ENCODE measurements at regions not wholly inside any gene's neighbourhood (a gene's known extent, or its start where the extent isn't known, plus 50 kb on each side); places are given as distances from the start of the nearest gene placed in this dataset.

- Histone ChIP-seq H3K4me3 (ENCODE audit: low read length in 3 of 3) (no peak overlapping the region), H3K27me3 (ENCODE audit: control insufficient read depth in 3 of 3, insufficient read depth in 3 of 3, low read length in 3 of 3) (peaks cover 0 to 14% (median 3%) of the 10 kb centered on the region in 3 donors), H3K36me3 (ENCODE audit: control insufficient read depth in 3 of 3, insufficient read depth in 3 of 3, low read length in 3 of 3) (no peaks in the 10 kb centered on the region), H3K27ac (ENCODE audit: low read depth, low read length) (no peak overlapping the region), H3K9me3 (ENCODE audit: control insufficient read depth in 3 of 3, low read length in 3 of 3) (peaks cover 4 to 12% (median 6%) of the 10 kb centered on the region in 3 donors), H3K4me1 (ENCODE audit: control insufficient read depth in 3 of 3, insufficient read depth in 3 of 3, low read length in 3 of 3) (no peaks in the 10 kb centered on the region), H3K9ac (ENCODE audit: low read depth in 1 of 3, low read length in 3 of 3) (no peak overlapping the region)
Observed at GRCh38 chr11:116654526-116654925, 118.3 kb downstream of the BUD13 start.

DNA sequence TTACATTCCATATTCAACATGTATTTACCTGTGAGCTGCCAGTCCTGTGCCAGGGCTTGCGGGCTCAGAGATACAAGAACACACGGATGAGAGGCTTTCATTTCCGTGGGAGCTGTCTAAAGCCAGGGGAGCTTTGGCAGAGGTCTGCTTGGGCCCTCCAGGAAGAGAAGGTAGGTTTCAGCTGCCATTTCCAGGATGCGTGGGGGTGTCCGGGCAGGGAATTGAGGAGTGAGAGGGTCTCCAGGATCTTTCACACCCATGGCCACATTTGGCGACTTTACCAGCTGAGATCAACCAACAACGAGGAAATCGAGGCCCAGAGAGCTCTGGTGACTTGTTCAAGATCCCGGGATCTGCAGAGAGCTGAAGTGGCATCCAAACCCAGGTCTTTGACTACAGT is 119.6 kb downstream of the BUD13 start:
- peaks cover 2 to 11% (median 3%) of the 10 kb centered on the region in 3 donors for H3K27me3 ChIP-seq (ENCODE audit: control insufficient read depth in 3 of 3, insufficient read depth in 3 of 3, low read length in 3 of 3)
- H3K27ac ChIP-seq (ENCODE audit: low read depth, low read length) = no peak overlapping the region
- no peak overlapping the region for H3K4me3 ChIP-seq (ENCODE audit: low read length in 3 of 3)
- H3K4me1 ChIP-seq (ENCODE audit: control insufficient read depth in 3 of 3, insufficient read depth in 3 of 3, low read length in 3 of 3) = no peaks in the 10 kb centered on the region
- H3K9me3 ChIP-seq (ENCODE audit: control insufficient read depth in 3 of 3, low read length in 3 of 3) = peaks cover 4 to 11% (median 6%) of the 10 kb centered on the region in 3 donors
- H3K36me3 ChIP-seq (ENCODE audit: control insufficient read depth in 3 of 3, insufficient read depth in 3 of 3, low read length in 3 of 3) = no peaks in the 10 kb centered on the region
- no peak overlapping the region for H3K9ac ChIP-seq (ENCODE audit: low read depth in 1 of 3, low read length in 3 of 3)

DNA sequence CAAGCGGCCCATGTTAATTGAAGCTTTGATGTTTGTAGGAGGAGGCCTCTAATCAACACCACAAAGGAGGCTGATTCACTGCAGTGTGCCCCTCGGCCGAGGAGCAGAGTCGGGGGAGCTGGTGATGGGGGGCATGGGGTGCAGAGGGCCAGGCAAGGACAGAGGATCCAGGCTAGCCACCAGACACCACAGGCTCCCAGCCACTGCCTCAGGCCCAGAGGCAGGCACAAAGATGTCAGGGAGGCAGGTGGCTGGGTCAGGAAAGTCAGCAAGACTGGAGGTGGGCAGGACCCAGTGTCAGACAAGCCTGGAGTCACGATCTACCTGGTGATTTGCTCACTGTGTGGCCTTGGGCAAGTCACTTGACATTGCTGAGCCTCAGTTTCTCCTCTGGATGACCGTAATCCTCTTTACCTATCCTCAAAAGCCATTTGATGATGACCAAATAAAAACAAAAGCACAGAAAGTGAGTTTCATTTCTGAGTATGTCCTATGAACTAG is 121.0 kb downstream of the BUD13 start:
- no peaks in the 10 kb centered on the region for H3K4me1 ChIP-seq (ENCODE audit: control insufficient read depth in 3 of 3, insufficient read depth in 3 of 3, low read length in 3 of 3)
- no peaks in the 10 kb centered on the region for H3K36me3 ChIP-seq (ENCODE audit: control insufficient read depth in 3 of 3, insufficient read depth in 3 of 3, low read length in 3 of 3)
- H3K27ac ChIP-seq (ENCODE audit: low read depth, low read length) = no peak overlapping the region
- H3K9me3 ChIP-seq (ENCODE audit: control insufficient read depth in 3 of 3, low read length in 3 of 3) = peaks cover 4 to 11% (median 6%) of the 10 kb centered on the region in 3 donors
- peaks cover 2 to 12% (median 3%) of the 10 kb centered on the region in 3 donors for H3K27me3 ChIP-seq (ENCODE audit: control insufficient read depth in 3 of 3, insufficient read depth in 3 of 3, low read length in 3 of 3)
- no peak overlapping the region for H3K9ac ChIP-seq (ENCODE audit: low read depth in 1 of 3, low read length in 3 of 3)
- no peak overlapping the region for H3K4me3 ChIP-seq (ENCODE audit: low read length in 3 of 3)

DNA sequence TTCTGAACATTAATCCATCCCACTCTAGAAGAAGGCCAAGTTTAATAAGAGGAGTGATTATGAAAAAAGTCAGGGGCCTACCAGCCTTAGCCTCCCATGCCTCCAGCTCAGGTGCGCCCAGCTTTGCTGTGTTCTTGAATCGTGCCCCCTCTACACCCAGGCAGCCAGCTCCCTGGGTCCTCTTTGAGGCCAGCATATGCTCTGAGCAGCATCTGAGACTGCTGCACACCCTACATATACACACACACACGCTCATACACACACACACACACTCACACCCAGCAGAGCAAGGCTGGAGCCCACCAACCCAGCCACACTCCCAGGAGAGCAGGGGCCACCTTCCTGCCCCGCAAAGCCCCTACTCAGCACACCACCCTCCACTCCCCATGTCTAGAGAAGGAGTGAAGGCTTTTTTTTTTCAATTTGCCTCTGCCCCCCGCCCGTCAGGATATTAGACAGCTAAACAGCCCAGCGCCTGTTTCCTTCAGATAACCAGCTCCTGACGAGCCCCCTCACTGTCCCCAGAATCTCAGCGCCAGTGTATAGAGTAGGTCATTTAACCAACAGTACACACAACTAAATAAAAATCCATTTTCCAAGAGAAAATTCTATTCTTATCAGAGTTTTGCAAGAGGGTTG is 121.6 kb downstream of the BUD13 start:
- Histone ChIP-seq H3K36me3 (ENCODE audit: control insufficient read depth in 3 of 3, insufficient read depth in 3 of 3, low read length in 3 of 3) (no peaks in the 10 kb centered on the region), H3K9ac (ENCODE audit: low read depth in 1 of 3, low read length in 3 of 3) (no peak overlapping the region), H3K27ac (ENCODE audit: low read depth, low read length) (no peak overlapping the region), H3K4me3 (ENCODE audit: low read length in 3 of 3) (no peak overlapping the region), H3K9me3 (ENCODE audit: control insufficient read depth in 3 of 3, low read length in 3 of 3) (peaks cover 3 to 11% (median 6%) of the 10 kb centered on the region in 3 donors), H3K27me3 (ENCODE audit: control insufficient read depth in 3 of 3, insufficient read depth in 3 of 3, low read length in 3 of 3) (peaks cover 2 to 12% (median 3%) of the 10 kb centered on the region in 3 donors), H3K4me1 (ENCODE audit: control insufficient read depth in 3 of 3, insufficient read depth in 3 of 3, low read length in 3 of 3) (no peaks in the 10 kb centered on the region)

DNA sequence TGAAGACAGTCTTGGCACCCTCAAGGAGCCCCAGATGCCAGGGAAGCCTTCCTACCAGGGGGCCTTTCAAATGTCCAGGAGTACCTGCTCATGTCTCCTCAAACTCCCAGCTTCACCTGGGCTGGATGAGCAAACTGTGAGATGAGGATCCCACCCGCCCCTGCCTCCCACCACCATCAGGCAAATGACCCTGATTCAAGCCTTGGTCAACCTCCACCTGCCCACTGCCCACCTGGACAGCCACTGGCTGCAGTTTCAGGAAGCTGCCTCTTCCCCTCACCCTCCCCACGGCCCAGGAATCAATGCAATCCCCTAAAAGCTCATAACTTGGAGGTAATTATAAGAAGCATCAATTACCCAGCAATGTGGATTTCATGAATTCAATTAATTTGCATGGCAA is 122.7 kb downstream of the BUD13 start:
- Histone ChIP-seq H3K27me3 (ENCODE audit: control insufficient read depth in 3 of 3, insufficient read depth in 3 of 3, low read length in 3 of 3) (peaks cover 2 to 12% (median 3%) of the 10 kb centered on the region in 3 donors), H3K9ac (ENCODE audit: low read depth in 1 of 3, low read length in 3 of 3) (no peak overlapping the region), H3K9me3 (ENCODE audit: control insufficient read depth in 3 of 3, low read length in 3 of 3) (peaks cover 0 to 6% (median 4%) of the 10 kb centered on the region in 3 donors), H3K27ac (ENCODE audit: low read depth, low read length) (no peak overlapping the region), H3K36me3 (ENCODE audit: control insufficient read depth in 3 of 3, insufficient read depth in 3 of 3, low read length in 3 of 3) (no peaks in the 10 kb centered on the region), H3K4me3 (ENCODE audit: low read length in 3 of 3) (no peak overlapping the region), H3K4me1 (ENCODE audit: control insufficient read depth in 3 of 3, insufficient read depth in 3 of 3, low read length in 3 of 3) (no peaks in the 10 kb centered on the region)

- Histone ChIP-seq H3K4me3 (ENCODE audit: low read length in 3 of 3) (no peak overlapping the region), H3K27ac (ENCODE audit: low read depth, low read length) (no peak overlapping the region), H3K9me3 (ENCODE audit: control insufficient read depth in 3 of 3, low read length in 3 of 3) (no peaks in the 10 kb centered on the region), H3K9ac (ENCODE audit: low read depth in 1 of 3, low read length in 3 of 3) (no peak overlapping the region), H3K4me1 (ENCODE audit: control insufficient read depth in 3 of 3, insufficient read depth in 3 of 3, low read length in 3 of 3) (no peaks in the 10 kb centered on the region), H3K27me3 (ENCODE audit: control insufficient read depth in 3 of 3, insufficient read depth in 3 of 3, low read length in 3 of 3) (peaks cover 0 to 17% (median 3%) of the 10 kb centered on the region in 3 donors), H3K36me3 (ENCODE audit: control insufficient read depth in 3 of 3, insufficient read depth in 3 of 3, low read length in 3 of 3) (no peaks in the 10 kb centered on the region)
Observed at GRCh38 chr11:116649268-116649667, 123.5 kb downstream of the BUD13 start.

DNA sequence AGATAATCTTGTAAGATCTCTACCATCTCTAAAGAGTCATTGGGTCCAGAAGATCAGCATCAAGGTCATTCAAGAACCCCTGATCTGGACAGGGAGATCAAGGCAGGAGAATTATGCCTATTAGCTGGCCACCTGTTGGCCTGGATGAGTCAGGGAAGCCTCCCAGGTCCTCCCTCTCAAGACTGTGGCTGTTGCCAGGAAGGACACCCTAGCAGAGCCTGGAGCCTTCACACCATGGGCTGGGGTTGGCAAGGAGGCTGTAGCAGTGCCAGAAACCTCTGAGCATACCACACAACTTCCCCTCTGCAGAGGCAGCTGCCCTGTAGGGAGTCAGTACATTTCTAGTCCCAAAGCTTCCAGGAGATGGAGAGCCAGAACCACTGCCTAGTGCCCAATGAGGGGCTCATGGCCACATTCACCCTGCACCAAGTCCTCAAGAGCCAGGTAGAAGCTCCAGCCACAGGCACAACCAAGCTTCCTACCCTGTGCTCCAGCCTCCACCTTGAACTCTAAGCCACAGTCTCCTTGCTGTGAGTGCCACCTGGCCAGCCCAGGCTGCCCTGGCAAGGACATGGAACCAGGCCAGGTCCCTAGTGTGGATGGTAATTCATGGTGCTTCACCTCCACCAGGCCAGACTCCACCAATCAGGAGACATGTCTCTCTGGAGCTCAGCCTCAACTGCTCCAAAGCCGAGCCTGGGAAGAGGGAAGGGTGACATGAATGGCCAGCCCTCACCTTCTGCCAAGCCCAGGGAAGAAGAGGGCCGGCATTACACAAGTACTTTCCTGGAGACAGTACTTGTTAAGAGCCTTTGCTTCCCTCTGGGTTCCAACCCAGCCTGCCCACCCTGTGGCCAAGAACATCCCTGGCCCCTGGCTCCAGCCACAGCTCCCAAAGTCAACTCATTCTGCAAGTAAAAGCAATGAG is 124.3 kb downstream of the BUD13 start:
- Histone ChIP-seq H3K4me1 (ENCODE audit: control insufficient read depth in 3 of 3, insufficient read depth in 3 of 3, low read length in 3 of 3) (no peaks in the 10 kb centered on the region), H3K36me3 (ENCODE audit: control insufficient read depth in 3 of 3, insufficient read depth in 3 of 3, low read length in 3 of 3) (no peaks in the 10 kb centered on the region), H3K9ac (ENCODE audit: low read depth in 1 of 3, low read length in 3 of 3) (no peak overlapping the region)

GRCh38 chr11:116647305-116648080 is 125.3 kb downstream of the BUD13 start:
- Histone ChIP-seq H3K9me3 (ENCODE audit: control insufficient read depth in 3 of 3, low read length in 3 of 3) (no peaks in the 10 kb centered on the region), H3K9ac (ENCODE audit: low read depth in 1 of 3, low read length in 3 of 3) (no peak overlapping the region)

More for the DNA sequence above, 124.3 kb downstream of the BUD13 start:
- Histone ChIP-seq H3K27me3 (ENCODE audit: control insufficient read depth in 3 of 3, insufficient read depth in 3 of 3, low read length in 3 of 3) (peaks cover 0 to 20% (median 3%) of the 10 kb centered on the region in 3 donors), H3K27ac (ENCODE audit: low read depth, low read length) (no peak overlapping the region), H3K4me3 (ENCODE audit: low read length in 3 of 3) (no peak overlapping the region), H3K9me3 (ENCODE audit: control insufficient read depth in 3 of 3, low read length in 3 of 3) (no peaks in the 10 kb centered on the region)

DNA sequence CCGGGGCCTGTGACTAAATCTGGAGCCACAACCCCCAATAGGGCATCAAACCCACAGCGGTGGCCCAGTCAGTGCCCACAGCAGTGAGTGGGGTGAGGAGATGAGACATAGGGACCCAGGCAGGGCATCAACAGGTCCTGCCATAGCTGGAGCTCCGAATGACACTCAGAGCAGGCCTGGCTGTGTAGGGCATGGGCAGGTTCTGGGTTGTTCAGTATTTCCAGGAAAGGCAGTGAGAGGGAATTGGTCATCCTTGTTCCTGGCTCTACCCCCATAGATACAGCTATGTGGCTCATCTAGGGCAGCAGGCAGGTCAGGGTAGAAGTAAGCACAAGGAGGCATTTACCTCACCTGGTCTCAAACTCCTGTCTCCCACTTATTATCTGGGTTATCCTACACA is 126.6 kb downstream of the BUD13 start:
- peaks cover 3 to 24% (median 5%) of the 10 kb centered on the region in 3 donors for H3K27me3 ChIP-seq (ENCODE audit: control insufficient read depth in 3 of 3, insufficient read depth in 3 of 3, low read length in 3 of 3)
- no peak overlapping the region for H3K4me3 ChIP-seq (ENCODE audit: low read length in 3 of 3)
- no peaks in the 10 kb centered on the region for H3K36me3 ChIP-seq (ENCODE audit: control insufficient read depth in 3 of 3, insufficient read depth in 3 of 3, low read length in 3 of 3)
- no peak overlapping the region for H3K9ac ChIP-seq (ENCODE audit: low read depth in 1 of 3, low read length in 3 of 3)
- no peaks in the 10 kb centered on the region for H3K9me3 ChIP-seq (ENCODE audit: control insufficient read depth in 3 of 3, low read length in 3 of 3)
- no peak overlapping the region for H3K27ac ChIP-seq (ENCODE audit: low read depth, low read length)
- no peaks in the 10 kb centered on the region for H3K4me1 ChIP-seq (ENCODE audit: control insufficient read depth in 3 of 3, insufficient read depth in 3 of 3, low read length in 3 of 3)

More at GRCh38 chr11:116647305-116648080, 125.3 kb downstream of the BUD13 start:
- H3K27ac ChIP-seq (ENCODE audit: low read depth, low read length) = no peak overlapping the region
- H3K36me3 ChIP-seq (ENCODE audit: control insufficient read depth in 3 of 3, insufficient read depth in 3 of 3, low read length in 3 of 3) = no peaks in the 10 kb centered on the region
- no peak overlapping the region for H3K4me3 ChIP-seq (ENCODE audit: low read length in 3 of 3)
- no peaks in the 10 kb centered on the region for H3K4me1 ChIP-seq (ENCODE audit: control insufficient read depth in 3 of 3, insufficient read depth in 3 of 3, low read length in 3 of 3)
- H3K27me3 ChIP-seq (ENCODE audit: control insufficient read depth in 3 of 3, insufficient read depth in 3 of 3, low read length in 3 of 3) = peaks cover 0 to 21% (median 3%) of the 10 kb centered on the region in 3 donors

Measured in skeletal muscle tissue (tissue), 3 donors.